DND-41 (cell line): ENCODE measurements at regions not wholly inside any gene's neighbourhood (a gene's known extent, or its start where the extent isn't known, plus 50 kb on each side); places are given as distances from the start of the nearest gene placed in this dataset.
"Not testable (repeated sequence)": the region's sequence is repeated elsewhere in the genome, so short reads cannot be mapped to it uniquely, and the experiment has no call there.

Source experiments
- EZH2 ChIP-seq: IDR thresholded peaks from 3 replicates; pipeline ENCODE4 v1.6.1; 2012; ENCODE audit warnings: borderline replicate concordance, low read depth, mild to moderate bottlenecking, moderate library complexity, low read length, inconsistent platforms; ENCODE audit not compliant: severe bottlenecking
- TF ChIP-seq, protein P1 (sequence below): IDR thresholded peaks from 2 replicates; pipeline ENCODE4 v1.5.1; 2012; ENCODE audit warnings: borderline replicate concordance, low read length, moderate library complexity, mild to moderate bottlenecking; ENCODE audit not compliant: poor library complexity, severe bottlenecking; ENCODE audit errors: extremely low read depth

DNA sequence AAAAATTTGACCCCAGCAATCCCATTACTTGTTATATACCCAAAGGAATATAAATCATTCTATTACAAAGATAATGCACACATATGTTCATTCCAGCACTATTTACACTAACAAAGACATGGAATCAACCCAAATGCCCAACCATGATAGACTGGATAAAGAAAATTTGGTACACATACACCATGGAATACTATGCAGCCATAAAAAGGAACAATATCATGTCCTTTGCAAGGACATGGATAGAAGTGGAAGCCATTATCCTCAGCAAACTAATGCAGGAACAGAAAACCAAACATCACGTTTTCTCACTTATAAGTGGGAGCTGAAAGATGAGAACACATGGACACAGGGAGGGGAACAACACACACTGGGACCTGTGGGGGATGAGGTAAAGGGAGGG is 136.6 kb downstream of the HNRNPD start:
- TF ChIP-seq, protein P1, sequence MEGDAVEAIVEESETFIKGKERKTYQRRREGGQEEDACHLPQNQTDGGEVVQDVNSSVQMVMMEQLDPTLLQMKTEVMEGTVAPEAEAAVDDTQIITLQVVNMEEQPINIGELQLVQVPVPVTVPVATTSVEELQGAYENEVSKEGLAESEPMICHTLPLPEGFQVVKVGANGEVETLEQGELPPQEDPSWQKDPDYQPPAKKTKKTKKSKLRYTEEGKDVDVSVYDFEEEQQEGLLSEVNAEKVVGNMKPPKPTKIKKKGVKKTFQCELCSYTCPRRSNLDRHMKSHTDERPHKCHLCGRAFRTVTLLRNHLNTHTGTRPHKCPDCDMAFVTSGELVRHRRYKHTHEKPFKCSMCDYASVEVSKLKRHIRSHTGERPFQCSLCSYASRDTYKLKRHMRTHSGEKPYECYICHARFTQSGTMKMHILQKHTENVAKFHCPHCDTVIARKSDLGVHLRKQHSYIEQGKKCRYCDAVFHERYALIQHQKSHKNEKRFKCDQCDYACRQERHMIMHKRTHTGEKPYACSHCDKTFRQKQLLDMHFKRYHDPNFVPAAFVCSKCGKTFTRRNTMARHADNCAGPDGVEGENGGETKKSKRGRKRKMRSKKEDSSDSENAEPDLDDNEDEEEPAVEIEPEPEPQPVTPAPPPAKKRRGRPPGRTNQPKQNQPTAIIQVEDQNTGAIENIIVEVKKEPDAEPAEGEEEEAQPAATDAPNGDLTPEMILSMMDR: not testable (repeated sequence)
- TF ChIP-seq EZH2: not testable (repeated sequence)
